ENCODE measurements at regions not wholly inside any gene's neighbourhood (a gene's known extent, or its start where the extent isn't known, plus 50 kb on each side); places are given as distances from the start of the nearest gene placed in this dataset.

GRCh38 chr18:76042511-76042910 is 452.5 kb downstream of the ZNF516 start:
- intact Hi-C loops (cut with DNase I, micrococcal nuclease), result no loop called here
- Mint-ChIP-seq H3K9me3 (no peaks in the 10 kb centered on the region), H3K36me3 (ENCODE audit: low read depth) (no peaks in the 10 kb centered on the region), H3K4me1 (ENCODE audit: low read depth) (no peaks in the 10 kb centered on the region), H3K27me3 (peaks cover 10% of the 10 kb centered on the region), H3K27ac (no peak overlapping the region), H3K4me3 (no peak overlapping the region)
- Histone ChIP-seq H3K27ac (ENCODE audit: low read depth in 1 of 2, low read length in 2 of 2) (no peak overlapping the region), H3K9me3 (ENCODE audit: control insufficient read depth in 1 of 2, insufficient read depth in 1 of 2, low read length in 2 of 2) (no peaks in the 10 kb centered on the region), H3K36me3 (ENCODE audit: insufficient read depth, low read length) (no peaks in the 10 kb centered on the region), H3K4me3 (ENCODE audit: low read length) (no peak overlapping the region), H3K27me3 (ENCODE audit: control insufficient read depth in 1 of 2, insufficient read depth in 2 of 2, low read length in 2 of 2) (no peaks in the 10 kb centered on the region), H3K4me1 (ENCODE audit: insufficient read depth, low read length) (no peaks in the 10 kb centered on the region)
- TF ChIP-seq, protein P1, sequence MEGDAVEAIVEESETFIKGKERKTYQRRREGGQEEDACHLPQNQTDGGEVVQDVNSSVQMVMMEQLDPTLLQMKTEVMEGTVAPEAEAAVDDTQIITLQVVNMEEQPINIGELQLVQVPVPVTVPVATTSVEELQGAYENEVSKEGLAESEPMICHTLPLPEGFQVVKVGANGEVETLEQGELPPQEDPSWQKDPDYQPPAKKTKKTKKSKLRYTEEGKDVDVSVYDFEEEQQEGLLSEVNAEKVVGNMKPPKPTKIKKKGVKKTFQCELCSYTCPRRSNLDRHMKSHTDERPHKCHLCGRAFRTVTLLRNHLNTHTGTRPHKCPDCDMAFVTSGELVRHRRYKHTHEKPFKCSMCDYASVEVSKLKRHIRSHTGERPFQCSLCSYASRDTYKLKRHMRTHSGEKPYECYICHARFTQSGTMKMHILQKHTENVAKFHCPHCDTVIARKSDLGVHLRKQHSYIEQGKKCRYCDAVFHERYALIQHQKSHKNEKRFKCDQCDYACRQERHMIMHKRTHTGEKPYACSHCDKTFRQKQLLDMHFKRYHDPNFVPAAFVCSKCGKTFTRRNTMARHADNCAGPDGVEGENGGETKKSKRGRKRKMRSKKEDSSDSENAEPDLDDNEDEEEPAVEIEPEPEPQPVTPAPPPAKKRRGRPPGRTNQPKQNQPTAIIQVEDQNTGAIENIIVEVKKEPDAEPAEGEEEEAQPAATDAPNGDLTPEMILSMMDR (IDR thresholded peaks at IDR 0.05), result no peak
- ChIA-PET CTCF (no interaction called here), POLR2A (no interaction called here)
- ATAC-seq (ENCODE audit: poor library complexity) (no peak), DNase-seq (no peak)

DNA sequence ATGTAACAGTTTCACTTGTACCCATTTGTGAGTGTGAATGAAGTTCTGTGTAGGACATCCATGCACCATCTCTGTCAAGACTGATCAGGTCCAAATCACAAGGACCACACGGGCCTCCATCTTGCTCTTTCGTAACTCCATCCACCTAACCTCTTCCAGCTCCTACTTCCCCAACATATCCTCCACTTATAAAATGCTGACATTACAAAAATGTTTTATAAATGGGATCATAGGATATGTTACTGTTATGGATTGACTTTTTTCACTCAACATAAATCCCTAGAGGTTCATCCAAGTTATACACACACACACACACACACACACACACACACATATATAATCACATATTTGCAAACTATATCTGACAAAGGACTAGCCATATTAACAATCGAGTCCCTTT is 476.8 kb downstream of the ZNF516 start:
- TF ChIP-seq, protein P1 (IDR thresholded peaks at IDR 0.05), result no peak
- Mint-ChIP-seq H3K27ac (no peak overlapping the region), H3K36me3 (ENCODE audit: low read depth) (no peaks in the 10 kb centered on the region)

DNA sequence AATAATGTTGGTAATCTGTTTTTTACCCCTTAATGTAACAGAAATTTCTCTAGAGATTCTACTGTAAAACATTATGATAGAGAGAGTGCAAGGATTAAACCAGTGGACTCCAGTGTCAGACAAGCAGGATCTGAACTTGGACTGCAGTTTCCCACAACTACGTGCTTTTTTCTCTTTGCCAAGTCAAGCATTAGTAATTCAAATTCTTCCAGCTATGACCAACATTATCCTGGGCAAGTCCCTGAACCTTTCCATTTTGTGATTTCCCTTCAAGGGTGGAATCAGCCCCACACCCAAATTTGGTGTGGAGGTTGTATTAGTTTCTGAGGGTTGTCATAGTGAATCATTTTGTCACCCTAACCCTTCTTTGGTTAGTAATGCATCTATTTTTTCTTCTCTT is 482.0 kb downstream of the ZNF516 start:
- Mint-ChIP-seq H3K27me3 (no peaks in the 10 kb centered on the region), H3K36me3 (ENCODE audit: low read depth) (no peaks in the 10 kb centered on the region), H3K9me3 (peaks cover 2% of the 10 kb centered on the region), H3K4me1 (ENCODE audit: low read depth) (no peaks in the 10 kb centered on the region), H3K27ac (no peak overlapping the region), H3K4me3 (no peak overlapping the region)
- Histone ChIP-seq H3K9me3 (ENCODE audit: control insufficient read depth in 1 of 2, insufficient read depth in 1 of 2, low read length in 2 of 2) (peaks cover 0 to 4% of the 10 kb centered on the region in 2 experiments), H3K27ac (ENCODE audit: low read depth in 1 of 2, low read length in 2 of 2) (no peak overlapping the region), H3K4me3 (ENCODE audit: low read length) (no peak overlapping the region), H3K4me1 (ENCODE audit: insufficient read depth, low read length) (no peaks in the 10 kb centered on the region), H3K36me3 (ENCODE audit: insufficient read depth, low read length) (no peaks in the 10 kb centered on the region), H3K27me3 (ENCODE audit: control insufficient read depth in 1 of 2, insufficient read depth in 2 of 2, low read length in 2 of 2) (no peaks in the 10 kb centered on the region)
- intact Hi-C loops (cut with DNase I, micrococcal nuclease), result no loop called here
- ATAC-seq (ENCODE audit: poor library complexity) (no peak), DNase-seq (no peak)
- CTCF ChIA-PET, result no interaction called here
- TF ChIP-seq, protein P1 (IDR thresholded peaks at IDR 0.05), result no peak
- POLR2A ChIA-PET, result no interaction called here

More for the DNA sequence above, 476.8 kb downstream of the ZNF516 start:
- Mint-ChIP-seq H3K4me3 (no peak overlapping the region), H3K4me1 (ENCODE audit: low read depth) (no peaks in the 10 kb centered on the region), H3K27me3 (no peaks in the 10 kb centered on the region), H3K9me3 (peaks cover 7% of the 10 kb centered on the region)
- Histone ChIP-seq H3K27me3 (ENCODE audit: control insufficient read depth in 1 of 2, insufficient read depth in 2 of 2, low read length in 2 of 2) (no peaks in the 10 kb centered on the region), H3K9me3 (ENCODE audit: control insufficient read depth in 1 of 2, insufficient read depth in 1 of 2, low read length in 2 of 2) (no peaks in the 10 kb centered on the region), H3K27ac (ENCODE audit: low read depth in 1 of 2, low read length in 2 of 2) (no peak overlapping the region), H3K4me1 (ENCODE audit: insufficient read depth, low read length) (no peaks in the 10 kb centered on the region), H3K4me3 (ENCODE audit: low read length) (no peak overlapping the region), H3K36me3 (ENCODE audit: insufficient read depth, low read length) (no peaks in the 10 kb centered on the region)
- ATAC-seq (ENCODE audit: poor library complexity), result no peak
- POLR2A ChIA-PET, result no interaction called here
- intact Hi-C loops (cut with DNase I, micrococcal nuclease), result no loop called here
- CTCF ChIA-PET, result no interaction called here
- no peak for DNase-seq
